Calu3 (cell line): ENCODE measurements at regions not wholly inside any gene's neighbourhood (a gene's known extent, or its start where the extent isn't known, plus 50 kb on each side); places are given as distances from the start of the nearest gene placed in this dataset.

Experiments
- BruUV-seq: library from RNA; stranded (reverse); fragments of 400-500 nt; replicated peaks from 2 replicates; lab custom pipeline; 2021; lab: Mats Ljungman, UMichigan
- CTCF ChIA-PET: fragments of 300-600 bp; sonication (Branson Sonifier 250); formaldehyde crosslinking; loops from one replicate; lab custom pipeline; 2022; ENCODE audit warnings: antibody characterized with exemption; lab: Charles Lee
- DNase-seq: peaks from one replicate; pipeline ENCODE4 v3.0.0; 2022
- H3K27ac Mint-ChIP-seq: one replicate; pipeline ENCODE4 v1.8.0; 2022; ENCODE audit warnings: mixed read lengths; ENCODE audit not compliant: unreplicated experiment
- H3K27me3 Mint-ChIP-seq: one replicate; pipeline ENCODE4 v1.8.0; 2022; ENCODE audit warnings: mixed read lengths; ENCODE audit not compliant: unreplicated experiment
- H3K36me3 Mint-ChIP-seq: one replicate; pipeline ENCODE4 v1.8.0; 2022; ENCODE audit warnings: mild to moderate bottlenecking, moderate library complexity, mixed read lengths; ENCODE audit not compliant: insufficient read depth, unreplicated experiment
- H3K4me1 Mint-ChIP-seq: one replicate; pipeline ENCODE4 v1.8.0; 2022; ENCODE audit warnings: mild to moderate bottlenecking, low read depth, mixed read lengths; ENCODE audit not compliant: unreplicated experiment
- H3K4me3 Mint-ChIP-seq: one replicate; pipeline ENCODE4 v1.8.0; 2022; ENCODE audit warnings: mild to moderate bottlenecking, low read depth, moderate library complexity, mixed read lengths; ENCODE audit not compliant: unreplicated experiment
- H3K9me3 Mint-ChIP-seq: one replicate; pipeline ENCODE4 v1.8.0; 2022; ENCODE audit warnings: low read depth, mixed read lengths; ENCODE audit not compliant: unreplicated experiment
- intact Hi-C: fragments of 100-400 bp; cut with micrococcal nuclease; formaldehyde crosslinking; loops from one replicate; pipeline ENCODE4 v1.10.0; 2022; ENCODE audit not compliant: unreplicated experiment
- TF ChIP-seq, protein P1 (sequence below): fragments of 200-600 bp; IDR thresholded peaks from one replicate; pipeline ENCODE4 v1.8.0; 2022; ENCODE audit warnings: antibody characterized with exemption; ENCODE audit not compliant: unreplicated experiment

DNA sequence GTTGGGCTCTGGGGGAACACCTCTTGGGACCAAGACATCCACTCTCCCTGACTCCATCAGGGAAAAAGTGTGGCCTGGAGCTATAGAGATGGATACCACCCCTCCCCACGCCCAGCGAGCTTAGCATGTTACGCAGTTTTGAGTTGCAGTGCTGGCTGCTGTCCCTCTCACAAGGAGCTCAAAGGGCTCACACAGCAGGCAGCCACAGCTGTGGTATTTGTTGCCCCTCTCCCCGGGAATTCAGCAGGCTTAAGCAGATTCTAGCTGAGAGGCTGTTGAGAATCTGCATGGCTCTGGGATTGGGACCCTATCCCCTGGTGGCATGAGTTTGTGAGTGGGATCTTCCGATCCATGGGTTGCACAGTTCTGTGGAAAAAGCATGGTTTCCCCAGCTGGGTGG, 673.1 kb upstream of the FSHR start:
- intact Hi-C loops = no loop called here
- BruUV-seq = no TSS peak
- no peak for DNase-seq
- no peak overlapping the region for H3K27ac Mint-ChIP-seq
- CTCF ChIA-PET = no interaction called here
- no peak overlapping the region for H3K4me3 Mint-ChIP-seq
- H3K27me3 Mint-ChIP-seq = no peaks in the 10 kb centered on the region
- H3K9me3 Mint-ChIP-seq = peaks cover 12% of the 10 kb centered on the region
- TF ChIP-seq, protein P1, sequence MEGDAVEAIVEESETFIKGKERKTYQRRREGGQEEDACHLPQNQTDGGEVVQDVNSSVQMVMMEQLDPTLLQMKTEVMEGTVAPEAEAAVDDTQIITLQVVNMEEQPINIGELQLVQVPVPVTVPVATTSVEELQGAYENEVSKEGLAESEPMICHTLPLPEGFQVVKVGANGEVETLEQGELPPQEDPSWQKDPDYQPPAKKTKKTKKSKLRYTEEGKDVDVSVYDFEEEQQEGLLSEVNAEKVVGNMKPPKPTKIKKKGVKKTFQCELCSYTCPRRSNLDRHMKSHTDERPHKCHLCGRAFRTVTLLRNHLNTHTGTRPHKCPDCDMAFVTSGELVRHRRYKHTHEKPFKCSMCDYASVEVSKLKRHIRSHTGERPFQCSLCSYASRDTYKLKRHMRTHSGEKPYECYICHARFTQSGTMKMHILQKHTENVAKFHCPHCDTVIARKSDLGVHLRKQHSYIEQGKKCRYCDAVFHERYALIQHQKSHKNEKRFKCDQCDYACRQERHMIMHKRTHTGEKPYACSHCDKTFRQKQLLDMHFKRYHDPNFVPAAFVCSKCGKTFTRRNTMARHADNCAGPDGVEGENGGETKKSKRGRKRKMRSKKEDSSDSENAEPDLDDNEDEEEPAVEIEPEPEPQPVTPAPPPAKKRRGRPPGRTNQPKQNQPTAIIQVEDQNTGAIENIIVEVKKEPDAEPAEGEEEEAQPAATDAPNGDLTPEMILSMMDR = no peak
- H3K36me3 Mint-ChIP-seq = no peaks in the 10 kb centered on the region
- H3K4me1 Mint-ChIP-seq = no peaks in the 10 kb centered on the region

DNA sequence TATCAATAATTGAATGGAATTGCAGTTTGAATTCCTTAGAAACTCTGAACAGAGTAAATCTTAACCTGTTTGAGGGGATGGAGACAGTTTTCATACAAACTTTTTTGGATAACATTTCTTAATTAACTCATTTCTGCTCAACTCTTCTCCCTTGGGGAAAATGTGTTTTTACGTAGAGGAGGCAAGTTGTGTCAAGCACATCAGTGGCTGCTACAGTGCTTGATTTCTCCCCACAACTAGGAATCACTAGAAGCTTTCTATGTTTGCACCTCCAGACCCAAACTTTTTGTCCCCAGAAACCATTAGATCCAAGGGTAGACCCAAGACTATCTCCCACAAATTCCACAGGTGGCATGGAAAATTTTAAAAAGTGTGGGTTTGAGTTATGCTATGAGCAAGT, 658.9 kb upstream of the FSHR start:
- Mint-ChIP-seq H3K9me3 (no peaks in the 10 kb centered on the region), H3K36me3 (no peaks in the 10 kb centered on the region), H3K27ac (no peak overlapping the region), H3K4me1 (no peaks in the 10 kb centered on the region), H3K27me3 (no peaks in the 10 kb centered on the region), H3K4me3 (no peak overlapping the region)
- DNase-seq = no peak
- no TSS peak for BruUV-seq
- TF ChIP-seq, protein P1 = no peak
- intact Hi-C loops = no loop called here
- CTCF ChIA-PET = no interaction called here

DNA sequence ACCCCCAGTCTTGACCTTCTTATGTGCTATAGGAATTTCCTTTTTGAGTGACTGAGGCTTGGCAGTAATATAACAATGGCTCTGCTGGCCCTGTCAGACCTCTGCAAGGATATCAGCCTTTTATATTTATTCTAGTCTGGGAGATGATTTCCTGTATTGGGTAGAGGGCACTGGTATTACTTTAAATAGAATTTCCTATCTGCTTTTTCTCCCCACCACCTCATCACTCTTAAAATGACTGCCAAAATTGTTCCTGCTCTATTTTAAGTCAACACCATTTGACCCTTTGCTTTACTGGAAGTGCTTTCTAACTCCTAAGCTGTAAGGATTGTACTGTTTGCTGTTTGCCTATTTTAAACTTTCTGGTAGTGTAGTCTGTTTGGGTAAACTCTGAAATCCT, 658.4 kb upstream of the FSHR start:
- CTCF ChIA-PET = no interaction called here
- H3K27ac Mint-ChIP-seq = no peak overlapping the region
- H3K27me3 Mint-ChIP-seq = no peaks in the 10 kb centered on the region
- no peaks in the 10 kb centered on the region for H3K4me1 Mint-ChIP-seq
- DNase-seq = no peak
- no TSS peak for BruUV-seq
- no peak overlapping the region for H3K4me3 Mint-ChIP-seq
- intact Hi-C loops = no loop called here
- H3K9me3 Mint-ChIP-seq = no peaks in the 10 kb centered on the region
- no peaks in the 10 kb centered on the region for H3K36me3 Mint-ChIP-seq
- TF ChIP-seq, protein P1 = no peak

DNA sequence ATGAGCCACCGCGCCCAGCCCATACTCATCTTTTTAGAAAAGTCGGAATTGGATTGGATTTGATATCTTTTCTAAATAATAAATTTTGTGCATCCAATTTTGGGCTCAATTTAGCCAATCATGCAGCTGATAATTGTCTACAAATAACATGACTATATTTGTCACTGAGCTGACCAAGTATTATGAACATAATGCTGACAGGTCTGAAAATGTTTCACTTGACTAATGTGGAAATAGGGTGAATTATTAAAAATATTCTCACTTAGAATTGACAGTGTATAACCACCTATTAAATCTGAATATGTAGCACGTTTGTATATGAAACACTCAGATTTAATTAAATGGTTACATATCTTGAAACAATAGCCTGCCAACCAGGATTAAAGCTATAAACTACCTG, 657.2 kb upstream of the FSHR start:
- Mint-ChIP-seq H3K36me3 (no peaks in the 10 kb centered on the region), H3K9me3 (no peaks in the 10 kb centered on the region), H3K4me1 (no peaks in the 10 kb centered on the region), H3K27ac (no peak overlapping the region), H3K4me3 (no peak overlapping the region), H3K27me3 (no peaks in the 10 kb centered on the region)
- BruUV-seq = no TSS peak
- DNase-seq = no peak
- TF ChIP-seq, protein P1 = no peak
- CTCF ChIA-PET = no interaction called here
- intact Hi-C loops = no loop called here
